Right atrium auricular region (tissue), 2 donors: ENCODE measurements at regions not wholly inside any gene's neighbourhood (a gene's known extent, or its start where the extent isn't known, plus 50 kb on each side); places are given as distances from the start of the nearest gene placed in this dataset.

Experiments used
- DNase-seq: peaks from one replicate; pipeline ENCODE4 v3.0.0-alpha.2; 2019; ENCODE audit warnings: low spot score
- H3K27ac ChIP-seq, 2 donors: fragments of 200-600 bp; sonication (generic); 1 replicate in 1 of 2; 2 replicates in 1 of 2; pipeline ENCODE4 v1.5.1; 2016 to 2019
- H3K27me3 ChIP-seq, 2 donors: fragments of 200-600 bp; sonication (generic); one replicate each; pipeline versions ENCODE4 v1.5.1 to v1.6.0; 2017 to 2019
- H3K36me3 ChIP-seq: fragments of 200-600 bp; sonication (generic); one replicate; pipeline ENCODE4 v1.5.1; 2016
- H3K4me1 ChIP-seq, 2 donors: fragments of 200-600 bp; sonication (generic); one replicate each; pipeline versions ENCODE4 v1.5.1 to v1.6.0; 2017 to 2019
- H3K4me3 ChIP-seq, 2 donors: fragments of 200-600 bp; sonication (generic); 1 replicate in 1 of 2; 2 replicates in 1 of 2; pipeline ENCODE4 v1.5.1; 2017 to 2019; ENCODE audit warnings: mild to moderate bottlenecking in 1 of 2, moderate library complexity in 1 of 2
- H3K9me3 ChIP-seq, 2 donors: fragments of 200-600 bp; sonication (generic); one replicate each; pipeline ENCODE4 v1.5.1; 2019
- CTCF ChIP-seq, 2 donors: fragments of 200-600 bp; sonication (generic); IDR thresholded peaks; one replicate each; pipeline ENCODE4 v1.5.1; 2019; ENCODE audit warnings: antibody characterized with exemption in 2 of 2

GRCh38 chr12:41981758-41982157, 162.9 kb downstream of the GXYLT1 start:
- no peaks in the 10 kb centered on the region for H3K36me3 ChIP-seq
- TF ChIP-seq CTCF (IDR thresholded peaks at IDR 0.05) = no peak
- H3K4me1 ChIP-seq = no peaks in the 10 kb centered on the region
- no peaks in the 10 kb centered on the region for H3K9me3 ChIP-seq
- H3K4me3 ChIP-seq = no peak overlapping the region
- DNase-seq = no peak
- no peak overlapping the region for H3K27ac ChIP-seq
- no peaks in the 10 kb centered on the region for H3K27me3 ChIP-seq

GRCh38 chr12:41981013-41981412, 163.7 kb downstream of the GXYLT1 start:
- no peak overlapping the region for H3K4me3 ChIP-seq
- H3K36me3 ChIP-seq = no peaks in the 10 kb centered on the region
- H3K27me3 ChIP-seq = no peaks in the 10 kb centered on the region
- no peaks in the 10 kb centered on the region for H3K9me3 ChIP-seq
- H3K4me1 ChIP-seq = no peaks in the 10 kb centered on the region
- no peak for DNase-seq
- no peak for TF ChIP-seq CTCF (IDR thresholded peaks at IDR 0.05)
- no peak overlapping the region for H3K27ac ChIP-seq

GRCh38 chr12:41980390-41980789, 164.3 kb downstream of the GXYLT1 start:
- Histone ChIP-seq H3K27ac (no peak overlapping the region), H3K36me3 (no peaks in the 10 kb centered on the region), H3K4me3 (no peak overlapping the region), H3K9me3 (no peaks in the 10 kb centered on the region), H3K27me3 (no peaks in the 10 kb centered on the region), H3K4me1 (no peaks in the 10 kb centered on the region)
- no peak for DNase-seq
- no peak for TF ChIP-seq CTCF (IDR thresholded peaks at IDR 0.05)

- TF ChIP-seq CTCF (IDR thresholded peaks at IDR 0.05) = no peak
- H3K36me3 ChIP-seq = no peaks in the 10 kb centered on the region
- no peak overlapping the region for H3K27ac ChIP-seq
- H3K4me3 ChIP-seq = no peak overlapping the region
- H3K27me3 ChIP-seq = no peaks in the 10 kb centered on the region
- no peaks in the 10 kb centered on the region for H3K9me3 ChIP-seq
- no peak for DNase-seq
- no peaks in the 10 kb centered on the region for H3K4me1 ChIP-seq
Measured at GRCh38 chr12:41979574-41979973, 165.1 kb downstream of the GXYLT1 start.

GRCh38 chr12:41972598-41972997, 172.1 kb downstream of the GXYLT1 start:
- no peak for TF ChIP-seq CTCF (IDR thresholded peaks at IDR 0.05)
- Histone ChIP-seq H3K4me1 (no peaks in the 10 kb centered on the region), H3K9me3 (no peaks in the 10 kb centered on the region), H3K36me3 (no peaks in the 10 kb centered on the region), H3K4me3 (no peak overlapping the region), H3K27ac (no peak overlapping the region), H3K27me3 (no peaks in the 10 kb centered on the region)
- no peak for DNase-seq

- no peaks in the 10 kb centered on the region for H3K9me3 ChIP-seq
- H3K27ac ChIP-seq = no peak overlapping the region
- no peak for DNase-seq
- no peaks in the 10 kb centered on the region for H3K4me1 ChIP-seq
- H3K27me3 ChIP-seq = no peaks in the 10 kb centered on the region
- no peak overlapping the region for H3K4me3 ChIP-seq
- no peak for TF ChIP-seq CTCF (IDR thresholded peaks at IDR 0.05)
- H3K36me3 ChIP-seq = no peaks in the 10 kb centered on the region
Measured at GRCh38 chr12:41972196-41972595, 172.5 kb downstream of the GXYLT1 start.
